Endothelial cell (in vitro differentiated cells): ENCODE measurements at regions not wholly inside any gene's neighbourhood (a gene's known extent, or its start where the extent isn't known, plus 50 kb on each side); places are given as distances from the start of the nearest gene placed in this dataset.

Source experiments
- DNase-seq: peaks from one replicate; pipeline ENCODE4 v3.0.0; 2021; ENCODE audit warnings: low spot score
- H3K27ac Mint-ChIP-seq: one replicate; pipeline ENCODE4 v1.8.0; 2021; ENCODE audit warnings: mixed read lengths, inconsistent platforms; ENCODE audit not compliant: unreplicated experiment
- H3K27me3 Mint-ChIP-seq: one replicate; pipeline ENCODE4 v1.8.0; 2021; ENCODE audit warnings: mild to moderate bottlenecking, moderate library complexity, mixed read lengths, inconsistent platforms; ENCODE audit not compliant: unreplicated experiment
- H3K36me3 Mint-ChIP-seq: one replicate; pipeline ENCODE4 v1.8.0; 2021; ENCODE audit warnings: mild to moderate bottlenecking, low read depth, mixed read lengths, inconsistent platforms; ENCODE audit not compliant: unreplicated experiment
- H3K4me1 Mint-ChIP-seq: one replicate; pipeline ENCODE4 v1.8.0; 2021; ENCODE audit warnings: mild to moderate bottlenecking, mixed read lengths, inconsistent platforms; ENCODE audit not compliant: unreplicated experiment
- H3K4me3 Mint-ChIP-seq: one replicate; pipeline ENCODE4 v1.8.0; 2021; ENCODE audit warnings: mild to moderate bottlenecking, mixed read lengths, inconsistent platforms; ENCODE audit not compliant: unreplicated experiment
- H3K9me3 Mint-ChIP-seq: one replicate; pipeline ENCODE4 v1.8.0; 2021; ENCODE audit warnings: mixed read lengths, inconsistent platforms; ENCODE audit not compliant: unreplicated experiment
- CTCF ChIP-seq: fragments of 200-600 bp; sonication (generic); IDR thresholded peaks from one replicate; pipeline ENCODE4 v1.5.0; 2021; ENCODE audit warnings: antibody characterized with exemption; ENCODE audit not compliant: unreplicated experiment

- H3K27me3 Mint-ChIP-seq, result peaks cover 4% of the 10 kb centered on the region
- no peak for TF ChIP-seq CTCF
- no peak overlapping the region for H3K27ac Mint-ChIP-seq
- H3K36me3 Mint-ChIP-seq, result no peaks in the 10 kb centered on the region
- no peaks in the 10 kb centered on the region for H3K9me3 Mint-ChIP-seq
- DNase-seq, result no peak
- H3K4me3 Mint-ChIP-seq, result no peak overlapping the region
- H3K4me1 Mint-ChIP-seq, result no peaks in the 10 kb centered on the region
Observed at GRCh38 chr17:14953405-14953804, 311.7 kb downstream of the PMP22 start.

- TF ChIP-seq CTCF, result no peak
- Mint-ChIP-seq H3K27ac (no peak overlapping the region), H3K9me3 (no peaks in the 10 kb centered on the region), H3K36me3 (no peaks in the 10 kb centered on the region), H3K27me3 (no peaks in the 10 kb centered on the region), H3K4me3 (no peak overlapping the region), H3K4me1 (no peaks in the 10 kb centered on the region)
- DNase-seq, result no peak
Observed at GRCh38 chr17:14950686-14951085, 314.4 kb downstream of the PMP22 start.

GRCh38 chr17:14950216-14950615, 314.9 kb downstream of the PMP22 start:
- Mint-ChIP-seq H3K9me3 (no peaks in the 10 kb centered on the region), H3K36me3 (no peaks in the 10 kb centered on the region), H3K27ac (no peak overlapping the region), H3K4me1 (no peaks in the 10 kb centered on the region), H3K27me3 (no peaks in the 10 kb centered on the region), H3K4me3 (no peak overlapping the region)
- TF ChIP-seq CTCF, result no peak
- DNase-seq, result no peak

GRCh38 chr17:14947671-14948070, 317.5 kb downstream of the PMP22 start:
- Mint-ChIP-seq H3K9me3 (no peaks in the 10 kb centered on the region), H3K4me1 (no peaks in the 10 kb centered on the region), H3K27me3 (no peaks in the 10 kb centered on the region), H3K4me3 (no peak overlapping the region), H3K36me3 (no peaks in the 10 kb centered on the region), H3K27ac (no peak overlapping the region)
- no peak for DNase-seq
- TF ChIP-seq CTCF, result no peak

GRCh38 chr17:14946481-14946880, 318.6 kb downstream of the PMP22 start:
- Mint-ChIP-seq H3K4me1 (no peaks in the 10 kb centered on the region), H3K27ac (no peak overlapping the region), H3K4me3 (no peak overlapping the region), H3K9me3 (no peaks in the 10 kb centered on the region), H3K36me3 (no peaks in the 10 kb centered on the region), H3K27me3 (no peaks in the 10 kb centered on the region)
- TF ChIP-seq CTCF, result no peak
- no peak for DNase-seq
